ENCODE measurements at regions not wholly inside any gene's neighbourhood (a gene's known extent, or its start where the extent isn't known, plus 50 kb on each side); places are given as distances from the start of the nearest gene placed in this dataset.

- TF ChIP-seq CTCF (IDR thresholded peaks at IDR 0.05): no peak
- no peak for TF ChIP-seq POLR2AphosphoS5 (IDR thresholded peaks at IDR 0.05)
- TF ChIP-seq POLR2A (IDR thresholded peaks at IDR 0.05): no peak
Measured at GRCh38 chr1:87706203-87706602, 377.5 kb downstream of the LMO4 start.
